Endothelial cell (in vitro differentiated cells): ENCODE measurements at regions not wholly inside any gene's neighbourhood (a gene's known extent, or its start where the extent isn't known, plus 50 kb on each side); places are given as distances from the start of the nearest gene placed in this dataset.

Experiments used
- DNase-seq: peaks from one replicate; pipeline ENCODE4 v3.0.0; 2021; ENCODE audit warnings: low spot score
- H3K27ac Mint-ChIP-seq: one replicate; pipeline ENCODE4 v1.8.0; 2021; ENCODE audit warnings: mixed read lengths, inconsistent platforms; ENCODE audit not compliant: unreplicated experiment
- H3K27me3 Mint-ChIP-seq: one replicate; pipeline ENCODE4 v1.8.0; 2021; ENCODE audit warnings: mild to moderate bottlenecking, moderate library complexity, mixed read lengths, inconsistent platforms; ENCODE audit not compliant: unreplicated experiment
- H3K36me3 Mint-ChIP-seq: one replicate; pipeline ENCODE4 v1.8.0; 2021; ENCODE audit warnings: mild to moderate bottlenecking, low read depth, mixed read lengths, inconsistent platforms; ENCODE audit not compliant: unreplicated experiment
- H3K4me1 Mint-ChIP-seq: one replicate; pipeline ENCODE4 v1.8.0; 2021; ENCODE audit warnings: mild to moderate bottlenecking, mixed read lengths, inconsistent platforms; ENCODE audit not compliant: unreplicated experiment
- H3K4me3 Mint-ChIP-seq: one replicate; pipeline ENCODE4 v1.8.0; 2021; ENCODE audit warnings: mild to moderate bottlenecking, mixed read lengths, inconsistent platforms; ENCODE audit not compliant: unreplicated experiment
- H3K9me3 Mint-ChIP-seq: one replicate; pipeline ENCODE4 v1.8.0; 2021; ENCODE audit warnings: mixed read lengths, inconsistent platforms; ENCODE audit not compliant: unreplicated experiment
- TF ChIP-seq, protein P1 (sequence below): fragments of 200-600 bp; sonication (generic); IDR thresholded peaks from one replicate; pipeline ENCODE4 v1.5.0; 2021; ENCODE audit warnings: antibody characterized with exemption; ENCODE audit not compliant: unreplicated experiment

DNA sequence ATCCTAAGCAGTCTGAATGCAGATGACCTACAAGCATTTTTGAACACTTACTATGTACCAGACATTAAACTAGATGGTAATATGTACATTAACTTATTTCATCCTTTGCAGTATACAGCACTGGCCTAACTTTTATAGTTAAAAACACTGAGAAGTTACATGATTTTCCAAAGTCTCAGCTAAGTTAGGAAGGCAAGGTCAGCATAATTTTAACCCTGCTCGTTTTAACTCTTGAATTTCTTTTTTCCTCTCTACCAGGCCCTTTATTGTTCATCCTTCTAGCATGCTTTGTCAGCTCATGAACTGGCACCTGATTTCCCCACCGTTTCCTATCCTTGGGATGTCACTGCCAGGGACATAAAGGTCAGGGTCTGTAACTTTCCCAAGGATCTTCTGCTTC is 76.9 kb upstream of the ZC3H11B start:
- no peak for DNase-seq
- H3K4me1 Mint-ChIP-seq = no peaks in the 10 kb centered on the region
- no peak overlapping the region for H3K4me3 Mint-ChIP-seq
- no peaks in the 10 kb centered on the region for H3K36me3 Mint-ChIP-seq
- no peaks in the 10 kb centered on the region for H3K9me3 Mint-ChIP-seq
- TF ChIP-seq, protein P1, sequence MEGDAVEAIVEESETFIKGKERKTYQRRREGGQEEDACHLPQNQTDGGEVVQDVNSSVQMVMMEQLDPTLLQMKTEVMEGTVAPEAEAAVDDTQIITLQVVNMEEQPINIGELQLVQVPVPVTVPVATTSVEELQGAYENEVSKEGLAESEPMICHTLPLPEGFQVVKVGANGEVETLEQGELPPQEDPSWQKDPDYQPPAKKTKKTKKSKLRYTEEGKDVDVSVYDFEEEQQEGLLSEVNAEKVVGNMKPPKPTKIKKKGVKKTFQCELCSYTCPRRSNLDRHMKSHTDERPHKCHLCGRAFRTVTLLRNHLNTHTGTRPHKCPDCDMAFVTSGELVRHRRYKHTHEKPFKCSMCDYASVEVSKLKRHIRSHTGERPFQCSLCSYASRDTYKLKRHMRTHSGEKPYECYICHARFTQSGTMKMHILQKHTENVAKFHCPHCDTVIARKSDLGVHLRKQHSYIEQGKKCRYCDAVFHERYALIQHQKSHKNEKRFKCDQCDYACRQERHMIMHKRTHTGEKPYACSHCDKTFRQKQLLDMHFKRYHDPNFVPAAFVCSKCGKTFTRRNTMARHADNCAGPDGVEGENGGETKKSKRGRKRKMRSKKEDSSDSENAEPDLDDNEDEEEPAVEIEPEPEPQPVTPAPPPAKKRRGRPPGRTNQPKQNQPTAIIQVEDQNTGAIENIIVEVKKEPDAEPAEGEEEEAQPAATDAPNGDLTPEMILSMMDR = no peak
- no peaks in the 10 kb centered on the region for H3K27me3 Mint-ChIP-seq
- H3K27ac Mint-ChIP-seq = no peak overlapping the region

DNA sequence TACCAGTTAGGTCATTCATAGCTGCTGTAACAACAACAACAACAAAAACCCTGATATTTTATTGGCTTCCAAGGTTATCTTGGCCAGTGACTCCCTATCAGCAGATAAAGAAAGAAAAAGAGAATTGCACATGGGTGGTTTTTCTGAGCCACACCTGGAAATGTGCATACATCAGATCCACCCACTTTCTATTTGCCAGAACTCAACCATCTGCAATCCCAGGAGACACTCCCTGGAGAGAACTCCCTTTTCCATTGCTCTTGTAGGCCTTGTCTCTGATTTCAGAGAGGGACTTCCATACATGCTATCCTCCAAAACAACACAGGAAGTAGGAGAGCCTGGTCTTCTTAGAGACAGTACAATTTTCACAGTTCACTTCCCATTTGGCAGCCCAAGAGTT is 74.9 kb upstream of the ZC3H11B start:
- Mint-ChIP-seq H3K36me3 (no peaks in the 10 kb centered on the region), H3K4me1 (peaks cover 2% of the 10 kb centered on the region), H3K9me3 (no peaks in the 10 kb centered on the region), H3K27me3 (no peaks in the 10 kb centered on the region), H3K27ac (no peak overlapping the region), H3K4me3 (no peak overlapping the region)
- DNase-seq = no peak
- TF ChIP-seq, protein P1 = no peak

DNA sequence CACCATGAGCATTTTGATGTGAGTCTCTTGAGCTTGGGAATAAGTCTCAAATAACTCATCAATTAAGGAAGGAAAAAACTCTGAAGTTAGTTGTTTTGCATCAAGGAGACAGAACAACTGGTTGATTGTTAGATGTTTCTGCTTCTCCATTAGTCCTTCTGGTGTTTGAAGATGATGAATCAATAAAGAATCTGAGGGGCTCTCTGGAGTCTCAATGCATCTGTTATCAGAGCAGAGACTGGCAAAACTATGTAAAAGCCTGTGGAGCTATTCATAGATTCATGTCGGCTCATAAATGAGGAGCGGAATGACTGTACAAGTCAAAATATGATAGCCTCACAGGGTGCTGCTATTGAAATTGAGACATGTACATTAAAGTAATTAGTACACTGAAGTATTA is 73.3 kb upstream of the ZC3H11B start:
- H3K36me3 Mint-ChIP-seq = no peaks in the 10 kb centered on the region
- H3K9me3 Mint-ChIP-seq = no peaks in the 10 kb centered on the region
- DNase-seq = no peak
- H3K27me3 Mint-ChIP-seq = no peaks in the 10 kb centered on the region
- no peak overlapping the region for H3K4me3 Mint-ChIP-seq
- H3K4me1 Mint-ChIP-seq = peaks cover 7% of the 10 kb centered on the region
- no peak overlapping the region for H3K27ac Mint-ChIP-seq
- TF ChIP-seq, protein P1 = no peak

- no peaks in the 10 kb centered on the region for H3K36me3 Mint-ChIP-seq
- peaks cover 7% of the 10 kb centered on the region for H3K4me1 Mint-ChIP-seq
- TF ChIP-seq, protein P1 = no peak
- no peak overlapping the region for H3K4me3 Mint-ChIP-seq
- no peak for DNase-seq
- no peaks in the 10 kb centered on the region for H3K27me3 Mint-ChIP-seq
- no peak overlapping the region for H3K27ac Mint-ChIP-seq
- H3K9me3 Mint-ChIP-seq = no peaks in the 10 kb centered on the region
These were observed 69.9 kb upstream of the ZC3H11B start for GRCh38 chr1:219682788-219683187.

- no peak for DNase-seq
- Mint-ChIP-seq H3K27me3 (no peaks in the 10 kb centered on the region), H3K27ac (no peak overlapping the region), H3K4me1 (peaks cover 7% of the 10 kb centered on the region), H3K4me3 (no peak overlapping the region), H3K9me3 (no peaks in the 10 kb centered on the region), H3K36me3 (no peaks in the 10 kb centered on the region)
- TF ChIP-seq, protein P1 = no peak
These were observed 69.0 kb upstream of the ZC3H11B start for GRCh38 chr1:219681876-219682275.
